Caco-2 (cell line): ENCODE measurements at regions not wholly inside any gene's neighbourhood (a gene's known extent, or its start where the extent isn't known, plus 50 kb on each side); places are given as distances from the start of the nearest gene placed in this dataset.

Source experiments
- BruUV-seq: library from RNA; stranded (reverse); fragments of 400-500 nt; replicated peaks from 2 replicates; lab custom pipeline; 2021; lab: Mats Ljungman, UMichigan
- CTCF ChIA-PET: fragments of 300-600 bp; sonication (Branson Sonifier 250); formaldehyde crosslinking; loops from one replicate; lab custom pipeline; 2022; ENCODE audit warnings: antibody characterized with exemption; lab: Charles Lee
- POLR2A ChIA-PET: fragments of 300-600 bp; sonication (Branson Sonifier 250); formaldehyde crosslinking; loops from one replicate; lab custom pipeline; 2022; ENCODE audit warnings: antibody characterized with exemption; lab: Charles Lee
- DNase-seq, 2 experiments: peaks; one replicate each; pipeline versions ENCODE4 v3.0.0 to v3.0.0-alpha.2; 2020 to 2022
- H3K27me3 ChIP-seq: replicated peaks from 2 replicates; pipeline ENCODE4 v1.6.0; 2011; ENCODE audit warnings: low read length; ENCODE audit not compliant: control insufficient read depth, insufficient read depth
- H3K36me3 ChIP-seq: 2 replicates; pipeline ENCODE4 v1.5.1; 2011; ENCODE audit warnings: low read length; ENCODE audit not compliant: control insufficient read depth, insufficient read depth
- H3K4me1 ChIP-seq: fragments of 250-450 bp; sonication (Bioruptor Pico); 2 replicates; pipeline ENCODE4 v1.5.1; 2020; ENCODE audit warnings: mild to moderate bottlenecking
- H3K4me3 ChIP-seq: 2 replicates; pipeline ENCODE4 v1.5.1; 2011; ENCODE audit warnings: low read depth, mild to moderate bottlenecking, control low read depth, low read length
- H3K9me3 ChIP-seq: fragments of 250-450 bp; sonication (Bioruptor Pico); 2 replicates; pipeline ENCODE4 v1.5.1; 2020; ENCODE audit warnings: mild to moderate bottlenecking, moderate library complexity
- H3K27ac Mint-ChIP-seq: one replicate; pipeline ENCODE4 v1.8.0; 2022; ENCODE audit warnings: mixed read lengths; ENCODE audit not compliant: unreplicated experiment
- H3K27me3 Mint-ChIP-seq: one replicate; pipeline ENCODE4 v1.8.0; 2022; ENCODE audit warnings: mixed read lengths; ENCODE audit not compliant: insufficient read depth, unreplicated experiment
- H3K36me3 Mint-ChIP-seq: one replicate; pipeline ENCODE4 v1.8.0; 2022; ENCODE audit warnings: mild to moderate bottlenecking, mixed read lengths; ENCODE audit not compliant: insufficient read depth, unreplicated experiment
- H3K4me1 Mint-ChIP-seq: one replicate; pipeline ENCODE4 v1.8.0; 2022; ENCODE audit warnings: low read depth, mixed read lengths; ENCODE audit not compliant: unreplicated experiment
- H3K4me3 Mint-ChIP-seq: one replicate; pipeline ENCODE4 v1.8.0; 2022; ENCODE audit warnings: mild to moderate bottlenecking, moderate library complexity, mixed read lengths; ENCODE audit not compliant: unreplicated experiment
- H3K9me3 Mint-ChIP-seq: one replicate; pipeline ENCODE4 v1.8.0; 2022; ENCODE audit warnings: mixed read lengths; ENCODE audit not compliant: unreplicated experiment
- CTCF ChIP-seq, 2 experiments: fragments of 200-600 bp in 1 of 2; IDR thresholded peaks; 1 replicate in 1 of 2; 2 replicates in 1 of 2; pipeline versions ENCODE4 v1.5.1 to v1.8.0; 2011 to 2022; ENCODE audit warnings: antibody characterized with exemption in 1 of 2, control low read depth in 1 of 2, inconsistent platforms in 1 of 2, low read depth in 1 of 2, low read length in 1 of 2, mild to moderate bottlenecking in 1 of 2, moderate library complexity in 1 of 2; ENCODE audit not compliant: insufficient read depth in 1 of 2, severe bottlenecking in 1 of 2, unreplicated experiment in 1 of 2
- intact Hi-C: fragments of 100-400 bp; cut with micrococcal nuclease; formaldehyde crosslinking; loops from one replicate; pipeline ENCODE4 v1.10.0; 2022; ENCODE audit not compliant: unreplicated experiment

DNA sequence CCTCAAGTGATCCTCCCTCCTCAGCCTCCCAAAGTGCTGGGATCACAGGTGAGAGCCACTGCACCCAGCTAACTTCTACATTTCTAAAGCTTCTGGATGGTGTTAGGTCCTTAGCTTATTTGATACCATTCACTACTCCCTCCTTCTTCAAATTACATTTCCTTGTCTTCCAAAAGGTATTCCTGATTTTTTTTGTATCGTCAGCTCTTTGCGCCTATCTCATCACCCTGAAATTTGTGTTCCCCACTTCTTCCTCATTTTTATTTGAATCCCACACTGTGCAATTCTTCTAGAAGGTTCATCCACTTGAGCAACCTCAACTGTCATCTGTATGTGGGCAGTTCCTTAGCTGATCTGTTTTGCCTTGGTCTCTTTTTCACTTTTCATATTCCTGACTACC, 241.8 kb upstream of the RGS6 start:
- peaks cover 45% of the 10 kb centered on the region for H3K4me1 ChIP-seq
- H3K4me3 ChIP-seq = no peak overlapping the region
- intact Hi-C loops = no loop called here
- Mint-ChIP-seq H3K36me3 (peaks cover 42% of the 10 kb centered on the region), H3K27ac (peak overlapping the region; percentile 66), H3K27me3 (no peaks in the 10 kb centered on the region), H3K9me3 (peaks cover 10% of the 10 kb centered on the region), H3K4me1 (peaks cover 30% of the 10 kb centered on the region), H3K4me3 (peak overlapping the region; percentile 13)
- BruUV-seq = no TSS peak
- no peaks in the 10 kb centered on the region for H3K27me3 ChIP-seq
- H3K36me3 ChIP-seq = peaks cover 4% of the 10 kb centered on the region
- no peak for TF ChIP-seq CTCF (IDR thresholded peaks at IDR 0.05; ENCODE audit: insufficient read depth in 1 of 2, low read depth in 1 of 2, low read length in 1 of 2, severe bottlenecking in 1 of 2, unreplicated experiment in 1 of 2)
- CTCF ChIA-PET = interaction anchor here (1.2 kb wide), 1 partner anchor 62 kb away, joined by 4 read pairs; no protein-coding TSS in a partner anchor
- no peak for DNase-seq
- H3K9me3 ChIP-seq = no peaks in the 10 kb centered on the region
- POLR2A ChIA-PET = no interaction called here

GRCh38 chr14:71692496-71692895, 239.7 kb upstream of the RGS6 start:
- Mint-ChIP-seq H3K27ac (no peak overlapping the region), H3K4me1 (peaks cover 37% of the 10 kb centered on the region), H3K27me3 (no peaks in the 10 kb centered on the region), H3K36me3 (peaks cover 41% of the 10 kb centered on the region), H3K4me3 (no peak overlapping the region), H3K9me3 (peaks cover 10% of the 10 kb centered on the region)
- intact Hi-C loops = no loop called here
- ChIA-PET CTCF (no interaction called here), POLR2A (no interaction called here)
- Histone ChIP-seq H3K27me3 (no peaks in the 10 kb centered on the region), H3K9me3 (no peaks in the 10 kb centered on the region), H3K4me3 (no peak overlapping the region), H3K36me3 (peaks cover 4% of the 10 kb centered on the region), H3K4me1 (peaks cover 33% of the 10 kb centered on the region)
- no peak for DNase-seq
- no peak for TF ChIP-seq CTCF (IDR thresholded peaks at IDR 0.05; ENCODE audit: insufficient read depth in 1 of 2, low read depth in 1 of 2, low read length in 1 of 2, severe bottlenecking in 1 of 2, unreplicated experiment in 1 of 2)
- BruUV-seq = no TSS peak

DNA sequence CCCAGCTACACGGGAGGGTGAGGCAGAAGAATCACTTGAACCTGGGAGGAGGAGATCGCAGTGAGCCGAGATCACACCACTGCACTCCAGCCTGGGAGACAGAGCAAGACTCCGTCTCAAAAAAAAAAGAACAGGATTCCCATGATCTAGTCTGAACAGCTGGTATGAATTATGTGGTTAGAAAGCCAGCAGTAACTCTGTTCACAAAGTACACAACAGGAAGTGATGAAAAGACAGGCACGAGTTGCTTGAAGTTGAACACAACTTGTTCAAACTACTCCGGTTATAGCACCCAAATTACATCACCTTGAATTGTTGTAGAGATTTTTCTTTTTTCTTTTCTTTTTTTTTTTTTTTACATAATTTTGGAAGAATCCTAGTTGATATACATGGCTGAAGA, 238.8 kb upstream of the RGS6 start:
- peaks cover 10% of the 10 kb centered on the region for H3K9me3 Mint-ChIP-seq
- H3K4me1 ChIP-seq = peaks cover 24% of the 10 kb centered on the region
- no peak for DNase-seq
- ChIA-PET POLR2A (no interaction called here), CTCF (no interaction called here)
- peaks cover 46% of the 10 kb centered on the region for H3K36me3 Mint-ChIP-seq
- TF ChIP-seq CTCF (IDR thresholded peaks at IDR 0.05; ENCODE audit: insufficient read depth in 1 of 2, low read depth in 1 of 2, low read length in 1 of 2, severe bottlenecking in 1 of 2, unreplicated experiment in 1 of 2) = no peak
- H3K27ac Mint-ChIP-seq = no peak overlapping the region
- no TSS peak for BruUV-seq
- H3K4me1 Mint-ChIP-seq = peaks cover 37% of the 10 kb centered on the region
- intact Hi-C loops = no loop called here
- H3K9me3 ChIP-seq = no peaks in the 10 kb centered on the region
- no peaks in the 10 kb centered on the region for H3K27me3 ChIP-seq
- H3K27me3 Mint-ChIP-seq = no peaks in the 10 kb centered on the region
- H3K4me3 ChIP-seq = no peak overlapping the region
- peaks cover 4% of the 10 kb centered on the region for H3K36me3 ChIP-seq
- no peak overlapping the region for H3K4me3 Mint-ChIP-seq
